Loucy (cell line): ENCODE measurements at regions not wholly inside any gene's neighbourhood (a gene's known extent, or its start where the extent isn't known, plus 50 kb on each side); places are given as distances from the start of the nearest gene placed in this dataset.

ENCODE experiments used
- H2AFZ ChIP-seq: fragments of 200-600 bp; sonication (generic); 2 replicates; pipeline ENCODE4 v1.6.0; 2016; ENCODE audit warnings: antibody characterized with exemption, mild to moderate bottlenecking, low read length, moderate library complexity
- H3F3A ChIP-seq: fragments of 200-600 bp; 2 replicates; pipeline ENCODE4 v1.6.0; 2016; ENCODE audit warnings: antibody characterized with exemption, low read depth, mild to moderate bottlenecking
- H3K27me3 ChIP-seq: fragments of 200-600 bp; sonication (generic); 2 replicates; pipeline ENCODE4 v1.6.1; 2014; ENCODE audit warnings: low read length, mild to moderate bottlenecking; ENCODE audit not compliant: insufficient read depth, poor library complexity, severe bottlenecking
- H3K36me3 ChIP-seq: fragments of 200-600 bp; sonication (generic); 2 replicates; pipeline ENCODE4 v1.6.1; 2016; ENCODE audit warnings: low read length; ENCODE audit not compliant: insufficient read depth
- H3K4me1 ChIP-seq: fragments of 200-600 bp; sonication (generic); 2 replicates; pipeline ENCODE4 v1.5.1; 2014; ENCODE audit warnings: low read length, mild to moderate bottlenecking; ENCODE audit not compliant: insufficient read depth, poor library complexity, severe bottlenecking
- H3K4me2 ChIP-seq: fragments of 200-600 bp; sonication (generic); 2 replicates; pipeline ENCODE4 v1.6.0; 2014; ENCODE audit warnings: antibody characterized with exemption, low read length, low read depth, mild to moderate bottlenecking; ENCODE audit not compliant: poor library complexity, severe bottlenecking
- H3K4me3 ChIP-seq: fragments of 200-600 bp; sonication (generic); 2 replicates; pipeline ENCODE4 v1.5.1; 2014; ENCODE audit warnings: low read length, mild to moderate bottlenecking, mixed read lengths; ENCODE audit not compliant: poor library complexity, severe bottlenecking
- H3K79me2 ChIP-seq: fragments of 200-600 bp; sonication (generic); 2 replicates; pipeline ENCODE4 v1.6.1; 2014; ENCODE audit warnings: low read length; ENCODE audit not compliant: insufficient read depth
- H3K9ac ChIP-seq: fragments of 200-600 bp; sonication (generic); 2 replicates; pipeline ENCODE4 v1.6.0; 2014; ENCODE audit warnings: mild to moderate bottlenecking, low read depth, low read length, moderate library complexity; ENCODE audit not compliant: poor library complexity, severe bottlenecking
- H3K9me2 ChIP-seq: fragments of 200-600 bp; sonication (generic); replicated peaks from 2 replicates; pipeline ENCODE4 v1.6.1; 2016; ENCODE audit warnings: low read depth, low read length, mixed read lengths
- H3K9me3 ChIP-seq: fragments of 200-600 bp; sonication (generic); 2 replicates; pipeline ENCODE4 v1.6.1; 2014; ENCODE audit warnings: mild to moderate bottlenecking, antibody characterized with exemption, low read length, low read depth; ENCODE audit not compliant: insufficient read depth
- H4K20me1 ChIP-seq: fragments of 200-600 bp; sonication (generic); 2 replicates; pipeline ENCODE4 v1.6.0; 2014; ENCODE audit warnings: antibody characterized with exemption, low read length, mild to moderate bottlenecking; ENCODE audit not compliant: insufficient read depth, poor library complexity, severe bottlenecking
- EZH2phosphoT487 ChIP-seq: fragments of 200-600 bp; IDR thresholded peaks from 2 replicates; pipeline ENCODE4 v1.6.1; 2018; ENCODE audit warnings: antibody characterized with exemption, mild to moderate bottlenecking, moderate library complexity, borderline replicate concordance
- TF ChIP-seq, protein P1 (sequence below): fragments of 200-600 bp; sonication (generic); conservative IDR thresholded peaks from 2 replicates; pipeline ENCODE4 v1.5.1; 2014; ENCODE audit warnings: mild to moderate bottlenecking, antibody characterized with exemption, low read length

GRCh38 chr7:56291-56913 lies 136.0 kb upstream of the FAM20C start:
- no peaks in the 10 kb centered on the region for H3K4me1 ChIP-seq
- no peaks in the 10 kb centered on the region for H3K36me3 ChIP-seq
- peaks cover 4% of the 10 kb centered on the region; the same call in 1 of the 2 replicates for H3K9me3 ChIP-seq
- H3F3A ChIP-seq = no peaks in the 10 kb centered on the region
- no peak overlapping the region for H3K9ac ChIP-seq
- H3K4me2 ChIP-seq = no peak overlapping the region
- no peak overlapping the region for H3K4me3 ChIP-seq
- H3K9me2 ChIP-seq = no peaks in the 10 kb centered on the region
- H3K79me2 ChIP-seq = no peaks in the 10 kb centered on the region
- H2AFZ ChIP-seq = no peak overlapping the region
- H3K27me3 ChIP-seq = peaks cover 6% of the 10 kb centered on the region
- no peaks in the 10 kb centered on the region for H4K20me1 ChIP-seq
- no peak for TF ChIP-seq EZH2phosphoT487
- TF ChIP-seq, protein P1, sequence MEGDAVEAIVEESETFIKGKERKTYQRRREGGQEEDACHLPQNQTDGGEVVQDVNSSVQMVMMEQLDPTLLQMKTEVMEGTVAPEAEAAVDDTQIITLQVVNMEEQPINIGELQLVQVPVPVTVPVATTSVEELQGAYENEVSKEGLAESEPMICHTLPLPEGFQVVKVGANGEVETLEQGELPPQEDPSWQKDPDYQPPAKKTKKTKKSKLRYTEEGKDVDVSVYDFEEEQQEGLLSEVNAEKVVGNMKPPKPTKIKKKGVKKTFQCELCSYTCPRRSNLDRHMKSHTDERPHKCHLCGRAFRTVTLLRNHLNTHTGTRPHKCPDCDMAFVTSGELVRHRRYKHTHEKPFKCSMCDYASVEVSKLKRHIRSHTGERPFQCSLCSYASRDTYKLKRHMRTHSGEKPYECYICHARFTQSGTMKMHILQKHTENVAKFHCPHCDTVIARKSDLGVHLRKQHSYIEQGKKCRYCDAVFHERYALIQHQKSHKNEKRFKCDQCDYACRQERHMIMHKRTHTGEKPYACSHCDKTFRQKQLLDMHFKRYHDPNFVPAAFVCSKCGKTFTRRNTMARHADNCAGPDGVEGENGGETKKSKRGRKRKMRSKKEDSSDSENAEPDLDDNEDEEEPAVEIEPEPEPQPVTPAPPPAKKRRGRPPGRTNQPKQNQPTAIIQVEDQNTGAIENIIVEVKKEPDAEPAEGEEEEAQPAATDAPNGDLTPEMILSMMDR = no peak

DNA sequence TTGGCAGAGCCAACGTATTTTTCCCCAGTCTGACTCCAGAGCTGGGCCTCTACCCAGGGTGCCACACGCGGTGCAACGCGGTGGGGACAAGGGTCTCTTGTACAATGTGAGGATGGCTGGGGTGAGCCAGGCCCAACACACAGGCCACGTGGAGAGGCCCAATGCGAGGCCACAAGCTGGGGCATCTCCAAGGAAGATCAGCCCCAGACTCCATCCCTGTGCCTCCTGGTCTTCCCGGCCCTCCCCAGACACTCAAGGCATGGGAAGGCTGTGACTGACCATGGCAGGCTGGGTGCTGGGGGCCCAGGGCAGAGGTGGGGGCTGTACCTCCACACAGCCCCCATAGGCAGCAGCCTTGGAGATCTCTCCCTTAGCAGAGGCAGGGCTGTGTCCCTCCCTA lies 135.3 kb upstream of the FAM20C start:
- no peak overlapping the region for H3K4me2 ChIP-seq
- H3K79me2 ChIP-seq = no peaks in the 10 kb centered on the region
- no peak overlapping the region for H3K4me3 ChIP-seq
- H3K27me3 ChIP-seq = peaks cover 6% of the 10 kb centered on the region
- H3F3A ChIP-seq = no peaks in the 10 kb centered on the region
- no peak for TF ChIP-seq EZH2phosphoT487
- TF ChIP-seq, protein P1 = no peak
- H3K9me2 ChIP-seq = no peaks in the 10 kb centered on the region
- no peaks in the 10 kb centered on the region for H4K20me1 ChIP-seq
- H3K9ac ChIP-seq = no peak overlapping the region
- H3K36me3 ChIP-seq = no peaks in the 10 kb centered on the region
- H3K4me1 ChIP-seq = no peaks in the 10 kb centered on the region
- no peak overlapping the region for H2AFZ ChIP-seq
- peaks cover 4% of the 10 kb centered on the region; the same call in 1 of the 2 replicates for H3K9me3 ChIP-seq

DNA sequence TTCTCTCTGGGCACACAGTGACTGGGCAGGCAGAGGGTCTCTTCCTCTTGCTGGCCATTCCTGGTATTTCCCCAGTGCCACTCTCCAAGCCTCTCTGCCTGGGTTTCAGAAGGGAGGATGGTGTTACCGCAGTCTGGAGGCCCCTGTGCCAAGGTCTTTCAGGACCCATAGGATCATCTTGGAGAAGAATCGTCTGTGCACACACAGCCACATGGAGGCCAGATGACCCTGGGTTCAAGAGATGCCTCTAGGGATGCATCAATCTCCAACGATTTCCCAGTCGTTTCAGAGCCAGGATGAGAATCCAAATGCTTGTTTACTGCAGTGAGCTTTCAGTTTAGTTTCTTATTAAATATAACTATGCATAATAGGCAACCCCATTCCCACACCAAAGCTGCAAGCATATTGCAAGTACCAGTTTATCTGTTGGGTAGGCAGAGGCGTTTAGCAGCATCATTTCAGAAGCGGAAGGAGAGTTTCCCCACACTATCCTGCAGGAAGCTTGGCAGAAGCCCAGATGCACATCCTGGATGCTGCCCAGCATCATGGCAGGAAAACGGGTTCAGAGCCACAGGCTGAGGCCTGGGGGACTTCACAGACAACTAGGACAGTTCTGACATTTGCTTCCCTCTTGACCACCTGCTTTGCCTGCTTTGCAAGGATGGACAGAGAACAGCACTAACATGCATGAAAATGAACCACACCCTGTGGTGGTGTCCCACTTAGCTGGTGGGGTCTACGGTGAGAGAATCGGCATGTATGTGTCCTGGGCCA lies 134.7 kb upstream of the FAM20C start:
- H3K4me3 ChIP-seq = no peak overlapping the region
- H3K79me2 ChIP-seq = no peaks in the 10 kb centered on the region
- no peaks in the 10 kb centered on the region for H3K36me3 ChIP-seq
- no peak overlapping the region for H2AFZ ChIP-seq
- H4K20me1 ChIP-seq = no peaks in the 10 kb centered on the region
- no peaks in the 10 kb centered on the region for H3K4me1 ChIP-seq
- H3K9me2 ChIP-seq = no peaks in the 10 kb centered on the region
- H3F3A ChIP-seq = no peaks in the 10 kb centered on the region
- H3K4me2 ChIP-seq = no peak overlapping the region
- peaks cover 4% of the 10 kb centered on the region; the same call in 1 of the 2 replicates for H3K9me3 ChIP-seq
- no peak for TF ChIP-seq EZH2phosphoT487
- TF ChIP-seq, protein P1 = no peak
- H3K9ac ChIP-seq = no peak overlapping the region
- H3K27me3 ChIP-seq = peaks cover 6% of the 10 kb centered on the region
